Adrenal gland (tissue), 5 donors: ENCODE measurements at regions not wholly inside any gene's neighbourhood (a gene's known extent, or its start where the extent isn't known, plus 50 kb on each side); places are given as distances from the start of the nearest gene placed in this dataset.

Experiments
- POLR2A ChIP-seq, 2 donors: fragments of 450-650 bp; IDR thresholded peaks; one replicate each; pipeline ENCODE4 v1.6.1; 2017; ENCODE audit warnings: antibody characterized with exemption in 2 of 2, mild to moderate bottlenecking in 2 of 2, moderate library complexity in 1 of 2
- TF ChIP-seq, protein P1 (sequence below), 6 experiments: fragments of 450-650 bp in 4 of 6; fragments of 200-600 bp in 2 of 6; sonication (generic) in 1 of 6; IDR thresholded peaks; 1 replicate in 5 of 6; 2 replicates in 1 of 6; pipeline versions ENCODE4 v1.5.1 to v1.8.0; 2016 to 2021; ENCODE audit warnings: antibody characterized with exemption in 6 of 6, mild to moderate bottlenecking in 2 of 6, moderate library complexity in 1 of 6
- donor health status: DM: no; HTN: no; CAD: no.

- TF ChIP-seq, protein P1, sequence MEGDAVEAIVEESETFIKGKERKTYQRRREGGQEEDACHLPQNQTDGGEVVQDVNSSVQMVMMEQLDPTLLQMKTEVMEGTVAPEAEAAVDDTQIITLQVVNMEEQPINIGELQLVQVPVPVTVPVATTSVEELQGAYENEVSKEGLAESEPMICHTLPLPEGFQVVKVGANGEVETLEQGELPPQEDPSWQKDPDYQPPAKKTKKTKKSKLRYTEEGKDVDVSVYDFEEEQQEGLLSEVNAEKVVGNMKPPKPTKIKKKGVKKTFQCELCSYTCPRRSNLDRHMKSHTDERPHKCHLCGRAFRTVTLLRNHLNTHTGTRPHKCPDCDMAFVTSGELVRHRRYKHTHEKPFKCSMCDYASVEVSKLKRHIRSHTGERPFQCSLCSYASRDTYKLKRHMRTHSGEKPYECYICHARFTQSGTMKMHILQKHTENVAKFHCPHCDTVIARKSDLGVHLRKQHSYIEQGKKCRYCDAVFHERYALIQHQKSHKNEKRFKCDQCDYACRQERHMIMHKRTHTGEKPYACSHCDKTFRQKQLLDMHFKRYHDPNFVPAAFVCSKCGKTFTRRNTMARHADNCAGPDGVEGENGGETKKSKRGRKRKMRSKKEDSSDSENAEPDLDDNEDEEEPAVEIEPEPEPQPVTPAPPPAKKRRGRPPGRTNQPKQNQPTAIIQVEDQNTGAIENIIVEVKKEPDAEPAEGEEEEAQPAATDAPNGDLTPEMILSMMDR (IDR thresholded peaks at IDR 0.05): no peak
- TF ChIP-seq POLR2A (IDR thresholded peaks at IDR 0.05): no peak
Measured at GRCh38 chr2:193371200-193371599, 1176.5 kb upstream of the TMEFF2 start.
